Activated CD4-positive, alpha-beta T cell treated with anti-CD3 and anti-CD28 coated beads, Interleukin-2, amount 10 ng/mL, durations not matched to agents 7 days and 5 days (primary cell): ENCODE measurements at regions not wholly inside any gene's neighbourhood (a gene's known extent, or its start where the extent isn't known, plus 50 kb on each side); places are given as distances from the start of the nearest gene placed in this dataset.
"Not testable (repeated sequence)": the region's sequence is repeated elsewhere in the genome, so short reads cannot be mapped to it uniquely, and the experiment has no call there.

Source experiments
- CTCF ChIA-PET: fragments of 350-600 bp; sonication (Branson Sonifier 250); formaldehyde crosslinking; loops from one replicate; lab custom pipeline; 2021; ENCODE audit warnings: antibody characterized with exemption; lab: Charles Lee
- POLR2A ChIA-PET: fragments of 350-600 bp; sonication (Branson Sonifier 250); formaldehyde crosslinking; loops from one replicate; lab custom pipeline; 2021; ENCODE audit warnings: antibody characterized with exemption; lab: Charles Lee
- DNase-seq: peaks from one replicate; pipeline ENCODE4 v3.0.0-alpha.2; 2020
- H3K27ac Mint-ChIP-seq: one replicate; pipeline ENCODE4 v1.8.0; 2021; ENCODE audit warnings: mild to moderate bottlenecking, moderate library complexity, mixed read lengths
- H3K27me3 Mint-ChIP-seq: one replicate; pipeline ENCODE4 v1.8.0; 2021; ENCODE audit warnings: mixed read lengths
- H3K36me3 Mint-ChIP-seq: one replicate; pipeline ENCODE4 v1.8.0; 2021; ENCODE audit warnings: low read depth, mixed read lengths
- H3K4me1 Mint-ChIP-seq: one replicate; pipeline ENCODE4 v1.8.0; 2021; ENCODE audit warnings: mixed read lengths
- H3K4me3 Mint-ChIP-seq: one replicate; pipeline ENCODE4 v1.8.0; 2021; ENCODE audit warnings: mild to moderate bottlenecking, moderate library complexity, mixed read lengths
- H3K9me3 Mint-ChIP-seq: one replicate; pipeline ENCODE4 v1.8.0; 2021; ENCODE audit warnings: mixed read lengths

DNA sequence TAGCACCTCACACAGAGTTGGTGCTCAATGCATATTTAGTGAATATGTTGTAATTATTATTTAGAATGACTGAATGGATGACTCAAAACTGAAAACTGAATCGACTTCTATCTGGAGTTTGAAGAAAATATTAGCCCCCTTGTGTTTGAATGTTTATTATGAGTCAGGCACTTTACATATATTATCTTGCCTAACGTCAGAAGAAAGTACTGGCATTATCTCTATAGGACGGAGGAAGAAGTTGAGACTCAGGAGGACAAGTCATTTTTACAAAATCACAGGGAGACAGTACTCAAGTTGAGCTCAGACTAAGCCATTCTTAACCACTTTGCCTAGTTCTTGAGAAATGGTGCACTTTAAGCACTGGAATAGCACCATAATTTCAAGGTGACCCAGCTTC is 684.0 kb downstream of the UTRN start:
- no peak for DNase-seq
- H3K27me3 Mint-ChIP-seq = peaks cover 7% of the 10 kb centered on the region
- H3K4me1 Mint-ChIP-seq = no peaks in the 10 kb centered on the region
- H3K9me3 Mint-ChIP-seq = no peaks in the 10 kb centered on the region
- H3K4me3 Mint-ChIP-seq = no peak overlapping the region
- H3K36me3 Mint-ChIP-seq = no peaks in the 10 kb centered on the region
- no peak overlapping the region for H3K27ac Mint-ChIP-seq
- POLR2A ChIA-PET = no interaction called here
- CTCF ChIA-PET = no interaction called here

DNA sequence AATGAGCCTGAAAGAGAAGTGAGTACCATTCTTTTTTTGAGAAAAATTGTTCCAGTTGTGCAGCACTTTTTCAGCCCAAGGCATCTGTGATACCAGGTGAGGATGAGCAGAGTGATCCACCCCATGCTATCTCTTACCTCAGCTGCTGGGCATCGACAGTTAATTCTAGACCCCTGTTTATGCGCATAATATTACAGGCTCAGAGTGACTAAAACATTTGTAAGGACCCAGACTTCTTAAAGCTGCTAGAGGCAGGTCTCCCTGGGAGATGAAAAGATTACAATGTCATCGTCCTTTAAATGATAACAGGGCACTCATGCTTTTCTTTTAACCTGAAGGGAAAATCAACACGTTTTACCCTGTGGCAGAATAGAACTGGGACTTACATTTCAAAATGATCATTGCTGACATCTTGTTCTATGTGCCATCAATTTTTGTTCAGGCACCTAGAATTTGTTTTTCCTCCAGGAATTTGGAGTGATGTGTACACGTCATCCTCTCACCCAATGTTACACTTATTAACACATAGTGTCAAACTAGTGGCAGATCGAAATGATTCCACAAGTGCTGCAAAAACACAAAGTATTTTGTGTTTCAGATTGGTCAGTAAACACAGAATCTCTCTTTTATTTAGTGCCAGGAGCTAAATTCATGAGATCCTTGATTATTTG is 684.6 kb downstream of the UTRN start:
- Mint-ChIP-seq H3K9me3 (no peaks in the 10 kb centered on the region), H3K27ac (no peak overlapping the region), H3K36me3 (no peaks in the 10 kb centered on the region), H3K4me1 (no peaks in the 10 kb centered on the region), H3K4me3 (no peak overlapping the region), H3K27me3 (peaks cover 10% of the 10 kb centered on the region)
- ChIA-PET CTCF (no interaction called here), POLR2A (no interaction called here)
- DNase-seq = no peak

DNA sequence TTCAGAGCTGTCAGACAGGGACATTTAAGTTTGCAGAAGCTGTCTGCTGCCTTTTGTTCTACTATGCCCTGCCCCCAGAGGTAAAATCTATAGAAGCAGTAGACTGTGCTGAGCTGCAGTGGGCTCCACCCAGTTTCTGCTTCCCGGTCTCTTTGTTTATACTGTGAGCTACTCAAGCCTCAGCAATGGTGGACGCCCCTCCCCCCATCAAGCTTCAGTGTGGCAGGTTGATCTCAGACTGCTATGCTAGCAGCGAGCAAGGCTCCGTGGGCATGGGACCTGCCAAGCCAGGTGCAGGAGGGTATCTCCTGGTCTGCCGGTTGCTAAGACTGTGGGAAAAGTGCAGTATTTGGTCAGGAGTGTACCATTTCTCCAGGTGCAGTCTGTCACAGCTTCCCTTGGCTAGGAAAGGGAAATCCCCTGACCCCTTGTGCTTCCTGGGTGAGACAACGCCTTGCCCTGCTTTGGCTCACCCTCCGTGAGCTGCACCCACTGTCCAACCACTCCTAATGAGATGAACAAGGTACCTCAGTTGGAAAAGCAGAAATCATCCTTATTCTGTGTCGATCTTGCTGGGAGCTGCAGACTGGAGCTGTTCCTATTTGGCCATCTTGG is 692.2 kb downstream of the UTRN start:
- H3K9me3 Mint-ChIP-seq, H3K27ac Mint-ChIP-seq, CTCF ChIA-PET, H3K36me3 Mint-ChIP-seq, POLR2A ChIA-PET, H3K4me1 Mint-ChIP-seq, H3K4me3 Mint-ChIP-seq: not testable (repeated sequence)
- H3K27me3 Mint-ChIP-seq = peaks cover 25% of the 10 kb centered on the region
- DNase-seq = peak; percentile 14

DNA sequence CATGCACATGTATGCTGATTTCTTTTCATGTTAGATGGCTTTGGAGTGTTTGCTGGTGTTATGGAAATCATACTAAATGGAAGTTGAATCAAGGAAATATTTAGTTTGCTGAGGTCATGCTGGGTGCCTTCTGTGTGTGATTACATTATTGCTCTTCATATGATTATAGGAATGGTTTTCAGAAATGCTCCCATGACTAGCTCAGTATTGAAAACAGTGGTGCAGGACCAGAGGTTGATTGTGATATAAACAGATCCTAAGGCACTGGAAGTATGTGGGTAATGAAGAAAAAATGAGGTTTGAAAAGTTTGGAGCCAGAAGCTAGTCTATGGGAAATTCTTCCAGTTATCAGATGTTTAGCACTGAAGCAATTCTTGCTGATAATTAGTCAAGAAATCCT is 693.1 kb downstream of the UTRN start:
- no peaks in the 10 kb centered on the region for H3K4me1 Mint-ChIP-seq
- no peak overlapping the region for H3K27ac Mint-ChIP-seq
- no peak overlapping the region for H3K4me3 Mint-ChIP-seq
- CTCF ChIA-PET = no interaction called here
- no peaks in the 10 kb centered on the region for H3K36me3 Mint-ChIP-seq
- POLR2A ChIA-PET = no interaction called here
- H3K9me3 Mint-ChIP-seq = peaks cover 3% of the 10 kb centered on the region
- DNase-seq = no peak
- H3K27me3 Mint-ChIP-seq = peaks cover 28% of the 10 kb centered on the region

DNA sequence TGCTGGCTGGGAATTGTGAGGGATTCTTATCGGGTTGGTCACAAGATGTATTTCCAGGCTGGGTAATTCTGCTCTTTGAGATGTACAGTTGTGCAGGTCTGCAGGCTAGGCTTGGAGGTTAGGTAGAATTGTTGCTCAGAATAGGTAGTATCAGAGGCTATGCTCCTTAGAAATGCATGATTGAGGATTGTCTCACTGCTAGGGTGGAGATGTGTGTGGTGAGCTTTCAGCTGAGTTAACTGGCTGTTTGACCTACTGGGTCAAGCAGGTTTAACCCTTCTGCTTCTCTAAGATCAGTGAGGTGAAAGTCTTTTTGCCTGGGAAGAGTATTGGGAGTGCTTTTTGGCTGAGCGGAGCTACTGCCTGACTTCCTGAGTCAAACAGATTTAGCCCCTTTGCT is 701.1 kb downstream of the UTRN start:
- Mint-ChIP-seq H3K9me3 (peaks cover 4% of the 10 kb centered on the region), H3K4me1 (no peaks in the 10 kb centered on the region), H3K27ac (no peak overlapping the region), H3K27me3 (peaks cover 14% of the 10 kb centered on the region), H3K4me3 (no peak overlapping the region), H3K36me3 (no peaks in the 10 kb centered on the region)
- ChIA-PET CTCF (no interaction called here), POLR2A (no interaction called here)
- no peak for DNase-seq

DNA sequence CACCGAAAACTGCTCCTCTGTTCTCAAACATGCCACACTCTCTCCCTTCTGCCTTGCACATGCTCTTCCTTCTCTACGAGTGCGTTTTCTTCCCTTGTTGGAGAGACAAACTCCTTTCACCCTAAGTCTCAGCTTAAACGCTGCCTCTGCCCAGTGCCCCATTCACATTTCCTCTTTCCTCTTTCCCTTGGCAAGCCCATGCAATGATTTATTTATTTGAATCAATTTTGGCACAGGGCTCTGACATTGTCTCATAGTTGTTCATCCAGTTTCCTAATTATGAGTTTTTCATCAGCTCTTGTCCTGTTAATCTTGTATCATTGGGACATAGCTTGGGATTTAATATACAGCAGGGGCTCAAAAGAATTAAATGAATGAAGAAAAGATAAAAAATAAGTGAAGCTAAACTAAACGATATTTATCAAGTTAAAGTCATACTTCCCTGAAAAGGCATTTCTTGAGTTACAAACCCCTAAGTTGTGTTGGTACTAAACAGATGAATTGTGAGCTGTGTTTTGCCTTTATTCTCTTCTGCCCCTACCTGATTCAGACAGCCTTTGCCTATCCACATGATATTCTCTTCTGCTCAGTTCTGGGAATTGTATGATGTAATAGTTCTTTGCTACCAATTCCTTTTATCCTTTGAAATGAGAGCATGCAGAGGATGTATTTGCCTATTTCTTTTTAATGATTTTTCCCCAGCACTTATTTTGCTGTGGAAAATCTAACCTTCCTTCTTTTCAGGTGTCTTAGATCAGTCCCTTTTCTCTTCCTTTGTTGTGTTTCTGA is 704.4 kb downstream of the UTRN start:
- Mint-ChIP-seq H3K27me3 (peaks cover 6% of the 10 kb centered on the region), H3K27ac (no peak overlapping the region), H3K4me3 (no peak overlapping the region), H3K36me3 (no peaks in the 10 kb centered on the region), H3K9me3 (peaks cover 2% of the 10 kb centered on the region), H3K4me1 (no peaks in the 10 kb centered on the region)
- POLR2A ChIA-PET = no interaction called here
- CTCF ChIA-PET = no interaction called here
- DNase-seq = no peak

DNA sequence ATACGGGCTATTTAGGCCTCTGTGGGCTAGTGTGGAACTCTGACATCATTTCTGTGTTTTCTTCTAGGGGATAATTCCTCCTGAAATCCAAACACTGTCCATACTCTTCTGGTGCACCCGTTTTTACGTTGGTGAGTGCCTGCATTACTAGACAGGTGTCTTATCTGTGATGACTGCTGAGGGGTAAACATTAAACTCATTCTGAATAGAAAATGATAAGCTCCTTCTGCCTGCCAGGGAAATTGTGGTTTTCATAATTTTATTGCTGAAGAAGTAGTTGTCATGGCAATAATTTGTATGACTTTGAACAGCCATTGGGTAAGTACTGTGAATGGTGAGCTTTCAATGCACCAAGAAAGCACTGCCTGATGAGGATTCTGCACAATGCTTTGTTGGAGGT is 705.6 kb downstream of the UTRN start:
- no peak for DNase-seq
- no peak overlapping the region for H3K4me3 Mint-ChIP-seq
- H3K36me3 Mint-ChIP-seq = no peaks in the 10 kb centered on the region
- no peak overlapping the region for H3K27ac Mint-ChIP-seq
- H3K27me3 Mint-ChIP-seq = peaks cover 8% of the 10 kb centered on the region
- H3K4me1 Mint-ChIP-seq = no peaks in the 10 kb centered on the region
- CTCF ChIA-PET = no interaction called here
- POLR2A ChIA-PET = no interaction called here
- peaks cover 2% of the 10 kb centered on the region for H3K9me3 Mint-ChIP-seq

DNA sequence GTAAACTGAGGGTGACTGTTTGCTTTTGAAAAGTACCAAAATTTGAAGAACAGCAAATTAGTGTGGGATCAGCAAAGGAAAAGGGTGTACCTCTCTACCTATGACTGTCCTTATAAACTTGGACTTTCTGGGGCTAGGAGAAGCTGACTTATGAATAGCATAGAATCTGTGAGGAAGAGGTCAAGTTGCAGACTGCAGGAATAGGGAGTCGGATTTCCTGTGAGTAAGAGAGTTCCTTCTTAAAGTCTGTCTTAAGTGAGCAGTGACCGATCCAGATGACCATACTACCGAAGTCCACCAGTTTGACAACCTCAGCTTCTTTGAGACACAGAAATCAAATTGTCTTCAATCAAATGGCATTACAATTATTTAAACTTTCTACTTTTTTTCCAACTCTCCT is 708.7 kb downstream of the UTRN start:
- H3K9me3 Mint-ChIP-seq = no peaks in the 10 kb centered on the region

DNA sequence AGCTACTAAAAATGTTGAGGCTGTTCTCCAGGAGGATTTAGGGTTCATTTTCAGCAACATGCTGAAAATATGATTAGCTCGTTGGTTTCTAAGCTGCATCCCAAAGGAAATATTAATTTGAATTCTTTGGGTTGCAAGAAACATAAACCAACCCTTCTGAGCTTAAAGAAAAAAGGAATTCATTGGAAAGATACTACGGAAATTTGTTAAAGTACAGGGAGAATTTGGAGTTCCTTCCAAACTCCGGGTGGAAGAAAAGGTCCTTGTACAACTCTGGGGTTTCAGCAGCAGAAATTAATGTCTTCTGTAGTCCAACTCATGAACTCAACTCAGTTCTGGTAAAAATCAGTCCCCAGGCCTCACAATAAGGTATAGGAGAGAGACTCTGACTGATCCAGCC is 712.9 kb downstream of the UTRN start:
- H3K27me3 Mint-ChIP-seq = peaks cover 6% of the 10 kb centered on the region
- no peaks in the 10 kb centered on the region for H3K36me3 Mint-ChIP-seq
- no peak overlapping the region for H3K4me3 Mint-ChIP-seq
- no peak for DNase-seq
- no peaks in the 10 kb centered on the region for H3K4me1 Mint-ChIP-seq
- H3K9me3 Mint-ChIP-seq = no peaks in the 10 kb centered on the region
- no peak overlapping the region for H3K27ac Mint-ChIP-seq
- ChIA-PET CTCF (interaction anchor here (0.5 to 0.9 kb wide), 2 partner anchors 26 to 43 kb away, joined by 3 read pairs; no protein-coding TSS in a partner anchor), POLR2A (no interaction called here)

More for the DNA sequence above, 708.7 kb downstream of the UTRN start:
- Mint-ChIP-seq H3K4me3 (no peak overlapping the region), H3K4me1 (no peaks in the 10 kb centered on the region), H3K27me3 (peaks cover 9% of the 10 kb centered on the region), H3K36me3 (no peaks in the 10 kb centered on the region), H3K27ac (no peak overlapping the region)
- DNase-seq = no peak
- CTCF ChIA-PET = no interaction called here
- POLR2A ChIA-PET = no interaction called here

DNA sequence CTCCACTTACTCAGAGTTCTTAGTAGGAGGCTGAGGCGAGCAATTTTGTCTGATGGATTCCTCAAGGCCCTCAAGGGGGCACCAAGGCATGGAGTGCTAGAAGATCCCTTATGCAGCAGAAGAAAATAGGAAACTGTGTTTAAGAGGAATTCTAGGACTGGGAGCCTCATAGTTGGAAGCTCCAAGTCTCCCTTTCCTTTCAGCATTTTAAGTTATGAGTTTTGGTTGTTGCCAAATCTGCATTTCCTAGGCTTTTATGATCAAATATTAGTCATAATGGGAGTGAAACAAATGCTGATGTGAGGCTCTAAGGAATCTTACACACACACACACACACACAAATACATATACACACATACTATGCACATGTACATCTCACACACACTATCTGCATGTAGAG is 714.0 kb downstream of the UTRN start:
- ChIA-PET POLR2A (no interaction called here), CTCF (no interaction called here)

DNA sequence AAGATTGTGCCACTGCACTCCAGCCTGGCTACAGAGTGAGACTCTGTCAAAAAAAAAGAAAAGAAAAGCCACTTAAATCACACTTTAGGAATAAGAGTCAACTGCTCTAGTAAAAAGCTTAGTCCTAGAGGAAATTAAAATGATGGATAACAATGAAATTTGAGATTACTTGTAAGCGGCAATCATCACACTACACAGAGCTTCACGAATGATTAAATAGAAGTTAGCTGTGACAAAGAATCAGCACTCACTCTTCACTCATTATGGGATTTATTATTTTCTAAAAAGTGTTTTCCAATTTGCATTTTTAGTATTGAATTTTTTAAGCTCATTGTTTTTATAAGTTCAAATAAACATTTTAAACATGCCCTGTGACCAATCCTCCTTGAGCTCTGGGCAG is 718.0 kb downstream of the UTRN start:
- Mint-ChIP-seq H3K4me1 (no peaks in the 10 kb centered on the region), H3K9me3 (no peaks in the 10 kb centered on the region), H3K27me3 (peaks cover 16% of the 10 kb centered on the region), H3K27ac (no peak overlapping the region), H3K4me3 (no peak overlapping the region), H3K36me3 (no peaks in the 10 kb centered on the region)
- CTCF ChIA-PET = interaction anchor here (0.7 kb wide), 1 partner anchor 10 kb away, joined by 3 read pairs; no protein-coding TSS in a partner anchor
- no peak for DNase-seq
- POLR2A ChIA-PET = no interaction called here

More for the DNA sequence above, 714.0 kb downstream of the UTRN start:
- no peak overlapping the region for H3K4me3 Mint-ChIP-seq
- H3K4me1 Mint-ChIP-seq = no peaks in the 10 kb centered on the region
- DNase-seq = no peak
- no peak overlapping the region for H3K27ac Mint-ChIP-seq
- peaks cover 6% of the 10 kb centered on the region for H3K27me3 Mint-ChIP-seq
- H3K9me3 Mint-ChIP-seq = no peaks in the 10 kb centered on the region
- H3K36me3 Mint-ChIP-seq = no peaks in the 10 kb centered on the region

DNA sequence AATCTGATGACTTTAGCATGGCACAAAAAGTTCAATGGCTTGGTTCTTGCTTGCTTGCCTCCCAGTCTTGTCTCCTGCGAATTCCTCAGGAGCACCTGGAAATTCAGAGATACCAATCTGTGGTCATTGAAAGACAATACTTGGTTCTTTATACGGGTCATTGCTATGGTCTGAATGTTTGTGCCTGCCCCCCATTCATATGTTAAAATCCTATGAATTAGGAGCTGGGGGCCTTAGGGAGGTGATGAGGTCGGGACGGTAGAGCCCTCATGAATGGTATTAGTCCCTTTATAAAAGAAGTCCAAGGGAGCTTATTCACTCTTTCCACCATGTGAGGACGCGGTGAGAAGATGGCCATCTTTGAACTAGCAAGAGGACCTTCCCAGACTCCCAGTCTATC is 721.8 kb downstream of the UTRN start:
- Mint-ChIP-seq H3K27me3 (peaks cover 19% of the 10 kb centered on the region), H3K9me3 (peaks cover 3% of the 10 kb centered on the region), H3K4me3 (no peak overlapping the region), H3K4me1 (peaks cover 3% of the 10 kb centered on the region), H3K27ac (no peak overlapping the region), H3K36me3 (no peaks in the 10 kb centered on the region)
- POLR2A ChIA-PET = no interaction called here
- CTCF ChIA-PET = no interaction called here
- DNase-seq = no peak

DNA sequence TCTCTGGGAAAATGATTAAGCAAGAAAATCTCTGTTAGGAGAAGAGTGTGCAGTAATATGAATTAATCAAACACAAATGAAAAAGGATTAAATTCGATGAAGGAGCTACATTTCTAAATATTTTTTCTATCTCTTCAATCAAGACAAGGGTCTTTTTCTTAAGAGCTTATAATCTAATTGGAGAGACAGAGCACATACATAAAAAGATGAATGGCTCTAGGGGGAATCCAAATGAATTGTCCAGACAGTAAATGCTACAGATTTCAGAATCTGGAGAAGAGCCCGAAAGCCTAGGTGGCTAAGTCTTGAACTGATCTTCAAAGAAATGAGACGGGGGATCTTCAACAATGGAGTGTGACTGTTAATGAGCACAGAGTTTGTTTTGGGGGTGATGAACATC is 723.6 kb downstream of the UTRN start:
- CTCF ChIA-PET = no interaction called here
- no peak overlapping the region for H3K4me3 Mint-ChIP-seq
- H3K27me3 Mint-ChIP-seq = peaks cover 21% of the 10 kb centered on the region
- no peaks in the 10 kb centered on the region for H3K36me3 Mint-ChIP-seq
- peaks cover 3% of the 10 kb centered on the region for H3K9me3 Mint-ChIP-seq
- DNase-seq = no peak
- H3K4me1 Mint-ChIP-seq = peaks cover 3% of the 10 kb centered on the region
- POLR2A ChIA-PET = no interaction called here
- H3K27ac Mint-ChIP-seq = no peak overlapping the region
